ENCODE measurements at regions not wholly inside any gene's neighbourhood (a gene's known extent, or its start where the extent isn't known, plus 50 kb on each side); places are given as distances from the start of the nearest gene placed in this dataset.

DNA sequence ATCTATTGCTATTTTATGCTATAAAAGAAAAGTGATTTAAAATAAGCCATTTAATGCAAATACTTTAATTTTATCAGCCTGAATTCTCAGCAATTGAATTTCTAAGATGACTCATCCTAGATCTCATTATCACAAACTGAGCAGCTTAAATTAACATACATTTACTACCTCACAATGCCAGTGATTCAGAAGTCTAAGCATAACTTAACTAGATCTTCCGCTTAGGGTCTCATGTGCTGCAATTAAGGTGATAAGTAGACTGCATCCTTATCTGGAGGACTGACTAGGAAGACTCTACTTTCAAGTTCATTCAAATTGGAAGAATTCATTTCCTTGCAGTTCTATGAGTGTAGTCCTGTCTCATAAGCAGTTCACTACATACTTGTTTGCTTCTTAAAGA lies 286.6 kb downstream of the COL11A1 start:
- dilution Hi-C loops (cut with MboI; ENCODE audit: extremely low pct_ligation_motif_present, low sequenced_read_pairs): no loop called here
- H3K4me2 ChIP-seq (ENCODE audit: control insufficient read depth, extremely low read depth, insufficient read depth, low read depth, low read length): no peak overlapping the region
- H3K27ac ChIP-seq (ENCODE audit: control insufficient read depth, insufficient read depth, low read length): no peak overlapping the region
- no peaks in the 10 kb centered on the region for H4K20me1 ChIP-seq (ENCODE audit: control insufficient read depth, extremely low read depth, insufficient read depth, low read length)
- no peak overlapping the region for H3K9ac ChIP-seq (ENCODE audit: control insufficient read depth, extremely low read depth, insufficient read depth, low read length)
- H3K9me3 ChIP-seq (ENCODE audit: control insufficient read depth, low read depth, low read length): no peaks in the 10 kb centered on the region
- FAIRE-seq: no peak
- H3K9me1 ChIP-seq (ENCODE audit: control insufficient read depth, extremely low read depth, insufficient read depth, low read length): no peaks in the 10 kb centered on the region
- no peak for TF ChIP-seq EZH2 (IDR thresholded peaks at IDR 0.05; ENCODE audit: low read length)
- TF ChIP-seq, protein P1, sequence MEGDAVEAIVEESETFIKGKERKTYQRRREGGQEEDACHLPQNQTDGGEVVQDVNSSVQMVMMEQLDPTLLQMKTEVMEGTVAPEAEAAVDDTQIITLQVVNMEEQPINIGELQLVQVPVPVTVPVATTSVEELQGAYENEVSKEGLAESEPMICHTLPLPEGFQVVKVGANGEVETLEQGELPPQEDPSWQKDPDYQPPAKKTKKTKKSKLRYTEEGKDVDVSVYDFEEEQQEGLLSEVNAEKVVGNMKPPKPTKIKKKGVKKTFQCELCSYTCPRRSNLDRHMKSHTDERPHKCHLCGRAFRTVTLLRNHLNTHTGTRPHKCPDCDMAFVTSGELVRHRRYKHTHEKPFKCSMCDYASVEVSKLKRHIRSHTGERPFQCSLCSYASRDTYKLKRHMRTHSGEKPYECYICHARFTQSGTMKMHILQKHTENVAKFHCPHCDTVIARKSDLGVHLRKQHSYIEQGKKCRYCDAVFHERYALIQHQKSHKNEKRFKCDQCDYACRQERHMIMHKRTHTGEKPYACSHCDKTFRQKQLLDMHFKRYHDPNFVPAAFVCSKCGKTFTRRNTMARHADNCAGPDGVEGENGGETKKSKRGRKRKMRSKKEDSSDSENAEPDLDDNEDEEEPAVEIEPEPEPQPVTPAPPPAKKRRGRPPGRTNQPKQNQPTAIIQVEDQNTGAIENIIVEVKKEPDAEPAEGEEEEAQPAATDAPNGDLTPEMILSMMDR (optimal IDR thresholded peaks at IDR 0.05 in 1 of 3, IDR thresholded peaks at IDR 0.05 in 1 of 3, conservative IDR thresholded peaks at IDR 0.05 in 1 of 3; ENCODE audit: extremely low read depth in 1 of 3, insufficient read depth in 2 of 3, low read length in 3 of 3): no peak
- H3K4me3 ChIP-seq (ENCODE audit: control insufficient read depth in 2 of 3, extremely low read depth in 1 of 3, insufficient read depth in 2 of 3, low read depth in 1 of 3, low read length in 3 of 3): no peak overlapping the region
- H3K36me3 ChIP-seq (ENCODE audit: control insufficient read depth in 2 of 2, extremely low read depth in 1 of 2, insufficient read depth in 2 of 2, low read length in 2 of 2): no peaks in the 10 kb centered on the region
- H3K4me1 ChIP-seq (ENCODE audit: control insufficient read depth, extremely low read depth, insufficient read depth, low read length): no peaks in the 10 kb centered on the region
- H2AFZ ChIP-seq (ENCODE audit: control insufficient read depth, low read length): no peak overlapping the region
- H3K27me3 ChIP-seq (ENCODE audit: control insufficient read depth, extremely low read depth, insufficient read depth, low read length): no peaks in the 10 kb centered on the region
- DNase-seq (ENCODE audit: low read depth, low spot score): no peak
- no peaks in the 10 kb centered on the region for H3K79me2 ChIP-seq (ENCODE audit: control insufficient read depth, insufficient read depth, low read length)

DNA sequence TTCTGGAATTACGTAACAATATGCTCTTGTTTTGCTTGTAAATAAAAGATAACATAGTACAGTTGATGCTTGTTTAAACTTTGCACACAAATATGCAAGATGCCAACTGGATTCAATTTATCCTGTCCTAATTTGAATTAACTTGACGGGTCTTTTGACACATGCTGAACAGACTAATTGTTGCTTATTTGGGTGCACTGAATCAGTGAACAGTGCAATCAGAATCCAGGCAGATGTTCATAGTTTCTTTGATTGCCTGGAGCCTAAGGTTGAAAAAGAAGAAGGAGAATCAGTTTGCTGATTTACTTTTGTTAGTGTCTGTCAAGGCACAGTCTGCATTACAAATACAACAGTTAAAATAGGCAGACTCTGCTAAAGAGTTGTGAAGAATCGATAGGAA lies 307.9 kb downstream of the COL11A1 start:
- H3K79me2 ChIP-seq (ENCODE audit: control insufficient read depth, insufficient read depth, low read length): no peaks in the 10 kb centered on the region
- H4K20me1 ChIP-seq (ENCODE audit: control insufficient read depth, extremely low read depth, insufficient read depth, low read length): no peaks in the 10 kb centered on the region
- no peak overlapping the region for H3K27ac ChIP-seq (ENCODE audit: control insufficient read depth, insufficient read depth, low read length)
- TF ChIP-seq EZH2 (IDR thresholded peaks at IDR 0.05; ENCODE audit: low read length): no peak
- TF ChIP-seq, protein P1 (optimal IDR thresholded peaks at IDR 0.05 in 1 of 3, IDR thresholded peaks at IDR 0.05 in 1 of 3, conservative IDR thresholded peaks at IDR 0.05 in 1 of 3; ENCODE audit: extremely low read depth in 1 of 3, insufficient read depth in 2 of 3, low read length in 3 of 3): no peak
- dilution Hi-C loops (cut with MboI; ENCODE audit: extremely low pct_ligation_motif_present, low sequenced_read_pairs): no loop called here
- H3K9ac ChIP-seq (ENCODE audit: control insufficient read depth, extremely low read depth, insufficient read depth, low read length): no peak overlapping the region
- no peaks in the 10 kb centered on the region for H3K36me3 ChIP-seq (ENCODE audit: control insufficient read depth in 2 of 2, extremely low read depth in 1 of 2, insufficient read depth in 2 of 2, low read length in 2 of 2)
- DNase-seq (ENCODE audit: low read depth, low spot score) (no peak), FAIRE-seq (no peak)
- H3K27me3 ChIP-seq (ENCODE audit: control insufficient read depth, extremely low read depth, insufficient read depth, low read length): no peaks in the 10 kb centered on the region
- H3K4me2 ChIP-seq (ENCODE audit: control insufficient read depth, extremely low read depth, insufficient read depth, low read depth, low read length): no peak overlapping the region
- no peaks in the 10 kb centered on the region for H3K9me3 ChIP-seq (ENCODE audit: control insufficient read depth, low read depth, low read length)
- no peak overlapping the region for H2AFZ ChIP-seq (ENCODE audit: control insufficient read depth, low read length)
- H3K9me1 ChIP-seq (ENCODE audit: control insufficient read depth, extremely low read depth, insufficient read depth, low read length): no peaks in the 10 kb centered on the region
- no peaks in the 10 kb centered on the region for H3K4me1 ChIP-seq (ENCODE audit: control insufficient read depth, extremely low read depth, insufficient read depth, low read length)
- H3K4me3 ChIP-seq (ENCODE audit: control insufficient read depth in 2 of 3, extremely low read depth in 1 of 3, insufficient read depth in 2 of 3, low read depth in 1 of 3, low read length in 3 of 3): no peak overlapping the region

Data from keratinocyte (primary cell).